Astrocyte (in vitro differentiated cells and primary cell): ENCODE measurements at regions not wholly inside any gene's neighbourhood (a gene's known extent, or its start where the extent isn't known, plus 50 kb on each side); places are given as distances from the start of the nearest gene placed in this dataset.
A peak's percentile ranks its signal among the peaks of the same experiment; 100 is the strongest.

ENCODE experiments used
- DNase-seq: peaks from one replicate; pipeline ENCODE4 v3.0.0-alpha.2; 2010; ENCODE audit warnings: low read depth
- FAIRE-seq: peaks from 2 replicates; lab custom pipeline; 2011; peaks lifted over from hg19 to GRCh38; lab: Jason Lieb, UNC
- H2AFZ ChIP-seq: 2 replicates; pipeline ENCODE4 v1.6.0; 2012; ENCODE audit warnings: low read depth, low read length, inconsistent platforms
- H3K27ac ChIP-seq: 2 replicates; pipeline ENCODE4 v1.5.1; 2011; ENCODE audit warnings: low read depth, low read length, inconsistent platforms
- H3K27me3 ChIP-seq: 2 replicates; pipeline ENCODE4 v1.6.0; 2011; ENCODE audit warnings: low read length, inconsistent platforms; ENCODE audit not compliant: insufficient read depth
- H3K36me3 ChIP-seq: 2 replicates; pipeline ENCODE4 v1.5.1; 2011; ENCODE audit warnings: low read length, inconsistent platforms; ENCODE audit not compliant: insufficient read depth
- H3K4me1 ChIP-seq: 2 replicates; pipeline ENCODE4 v1.5.1; 2011; ENCODE audit warnings: low read length, inconsistent platforms; ENCODE audit not compliant: insufficient read depth
- H3K4me2 ChIP-seq: 2 replicates; pipeline ENCODE4 v1.6.0; 2012; ENCODE audit warnings: low read length, inconsistent platforms
- H3K4me3 ChIP-seq: 2 replicates; pipeline ENCODE4 v1.5.1; 2011; ENCODE audit warnings: low read depth, mild to moderate bottlenecking, low read length, inconsistent platforms; ENCODE audit not compliant: insufficient read depth
- H3K79me2 ChIP-seq: 2 replicates; pipeline ENCODE4 v1.6.0; 2012; ENCODE audit warnings: mild to moderate bottlenecking, low read length, inconsistent platforms; ENCODE audit not compliant: insufficient read depth
- H3K9ac ChIP-seq: 2 replicates; pipeline ENCODE4 v1.6.0; 2012; ENCODE audit warnings: mild to moderate bottlenecking, low read length, inconsistent platforms
- H3K9me3 ChIP-seq: 2 replicates; pipeline ENCODE4 v1.5.1; 2012; ENCODE audit warnings: low read depth, mild to moderate bottlenecking, low read length, inconsistent platforms; ENCODE audit not compliant: insufficient read depth
- H4K20me1 ChIP-seq: 2 replicates; pipeline ENCODE4 v1.6.0; 2012; ENCODE audit warnings: low read length, inconsistent platforms; ENCODE audit not compliant: insufficient read depth
- H3K27ac Mint-ChIP-seq: one replicate; pipeline ENCODE4 v1.8.0; 2021; ENCODE audit warnings: mild to moderate bottlenecking, mixed read lengths; ENCODE audit not compliant: unreplicated experiment
- H3K27me3 Mint-ChIP-seq: one replicate; pipeline ENCODE4 v1.8.0; 2021; ENCODE audit warnings: low read depth, mixed read lengths; ENCODE audit not compliant: unreplicated experiment
- H3K36me3 Mint-ChIP-seq: one replicate; pipeline ENCODE4 v1.8.0; 2021; ENCODE audit warnings: low read depth, mixed read lengths; ENCODE audit not compliant: unreplicated experiment
- H3K4me1 Mint-ChIP-seq: one replicate; pipeline ENCODE4 v1.8.0; 2021; ENCODE audit warnings: low read depth, mixed read lengths; ENCODE audit not compliant: unreplicated experiment
- H3K4me3 Mint-ChIP-seq: one replicate; pipeline ENCODE4 v1.8.0; 2021; ENCODE audit warnings: mild to moderate bottlenecking, moderate library complexity, mixed read lengths; ENCODE audit not compliant: unreplicated experiment
- H3K9me3 Mint-ChIP-seq: one replicate; pipeline ENCODE4 v1.8.0; 2021; ENCODE audit warnings: mild to moderate bottlenecking, mixed read lengths; ENCODE audit not compliant: unreplicated experiment
- CTCF ChIP-seq: IDR thresholded peaks from 2 replicates; pipeline ENCODE4 v1.5.1; 2011; ENCODE audit warnings: low read depth, mild to moderate bottlenecking, inconsistent platforms, low read length, moderate library complexity; ENCODE audit not compliant: insufficient read depth
- EZH2 ChIP-seq: IDR thresholded peaks from 2 replicates; pipeline ENCODE4 v1.6.1; 2012; ENCODE audit warnings: mild to moderate bottlenecking, low read length, inconsistent platforms; ENCODE audit not compliant: insufficient read depth

- H4K20me1 ChIP-seq: no peaks in the 10 kb centered on the region
- TF ChIP-seq EZH2 (no peak), CTCF (no peak)
- Mint-ChIP-seq H3K9me3 (no peaks in the 10 kb centered on the region), H3K36me3 (no peaks in the 10 kb centered on the region), H3K4me3 (no peak overlapping the region), H3K27me3 (no peaks in the 10 kb centered on the region), H3K4me1 (peaks cover 13% of the 10 kb centered on the region), H3K27ac (peak overlapping the region; percentile 77)
- no peaks in the 10 kb centered on the region for H3K27me3 ChIP-seq
- H3K79me2 ChIP-seq: no peaks in the 10 kb centered on the region
- no peak overlapping the region for H3K4me3 ChIP-seq
- H3K36me3 ChIP-seq: no peaks in the 10 kb centered on the region
- peak overlapping the region; percentile 23 for H3K4me2 ChIP-seq
- no peak overlapping the region for H3K27ac ChIP-seq
- H2AFZ ChIP-seq: no peak overlapping the region
- H3K9ac ChIP-seq: no peak overlapping the region
- DNase-seq (peak; percentile 24), FAIRE-seq (no peak)
- peaks cover 16% of the 10 kb centered on the region for H3K4me1 ChIP-seq
- H3K9me3 ChIP-seq: no peaks in the 10 kb centered on the region
Observed at GRCh38 chr5:125549322-125549911, 803.0 kb upstream of the ZNF608 start.

GRCh38 chr5:125550274-125550673 lies 803.8 kb upstream of the ZNF608 start:
- no peaks in the 10 kb centered on the region for H3K36me3 Mint-ChIP-seq
- H3K27ac Mint-ChIP-seq: no peak overlapping the region
- Histone ChIP-seq H3K27me3 (no peaks in the 10 kb centered on the region), H3K4me1 (peaks cover 16% of the 10 kb centered on the region), H3K79me2 (no peaks in the 10 kb centered on the region), H4K20me1 (no peaks in the 10 kb centered on the region), H3K9me3 (no peaks in the 10 kb centered on the region), H3K36me3 (no peaks in the 10 kb centered on the region), H3K9ac (no peak overlapping the region), H2AFZ (no peak overlapping the region), H3K27ac (no peak overlapping the region), H3K4me2 (peak overlapping the region; percentile 41), H3K4me3 (no peak overlapping the region)
- H3K9me3 Mint-ChIP-seq: no peaks in the 10 kb centered on the region
- TF ChIP-seq EZH2 (no peak), CTCF (no peak)
- FAIRE-seq (peak; percentile 23), DNase-seq (peak; percentile 94)
- no peak overlapping the region for H3K4me3 Mint-ChIP-seq
- H3K27me3 Mint-ChIP-seq: no peaks in the 10 kb centered on the region
- H3K4me1 Mint-ChIP-seq: peaks cover 13% of the 10 kb centered on the region

- Histone ChIP-seq H4K20me1 (no peaks in the 10 kb centered on the region), H3K4me1 (peaks cover 16% of the 10 kb centered on the region), H3K36me3 (no peaks in the 10 kb centered on the region), H3K9me3 (no peaks in the 10 kb centered on the region), H3K27ac (no peak overlapping the region), H3K4me3 (no peak overlapping the region), H3K79me2 (no peaks in the 10 kb centered on the region), H3K27me3 (no peaks in the 10 kb centered on the region), H2AFZ (no peak overlapping the region), H3K4me2 (no peak overlapping the region), H3K9ac (no peak overlapping the region)
- FAIRE-seq: no peak
- H3K36me3 Mint-ChIP-seq: no peaks in the 10 kb centered on the region
- H3K9me3 Mint-ChIP-seq: no peaks in the 10 kb centered on the region
- peaks cover 13% of the 10 kb centered on the region for H3K4me1 Mint-ChIP-seq
- TF ChIP-seq EZH2 (no peak), CTCF (no peak)
- no peaks in the 10 kb centered on the region for H3K27me3 Mint-ChIP-seq
- DNase-seq: peak; percentile 82
- H3K27ac Mint-ChIP-seq: no peak overlapping the region
- no peak overlapping the region for H3K4me3 Mint-ChIP-seq
Observed at GRCh38 chr5:125551246-125551645, 804.8 kb upstream of the ZNF608 start.
